ENCODE measurements at regions not wholly inside any gene's neighbourhood (a gene's known extent, or its start where the extent isn't known, plus 50 kb on each side); places are given as distances from the start of the nearest gene placed in this dataset.

DNA sequence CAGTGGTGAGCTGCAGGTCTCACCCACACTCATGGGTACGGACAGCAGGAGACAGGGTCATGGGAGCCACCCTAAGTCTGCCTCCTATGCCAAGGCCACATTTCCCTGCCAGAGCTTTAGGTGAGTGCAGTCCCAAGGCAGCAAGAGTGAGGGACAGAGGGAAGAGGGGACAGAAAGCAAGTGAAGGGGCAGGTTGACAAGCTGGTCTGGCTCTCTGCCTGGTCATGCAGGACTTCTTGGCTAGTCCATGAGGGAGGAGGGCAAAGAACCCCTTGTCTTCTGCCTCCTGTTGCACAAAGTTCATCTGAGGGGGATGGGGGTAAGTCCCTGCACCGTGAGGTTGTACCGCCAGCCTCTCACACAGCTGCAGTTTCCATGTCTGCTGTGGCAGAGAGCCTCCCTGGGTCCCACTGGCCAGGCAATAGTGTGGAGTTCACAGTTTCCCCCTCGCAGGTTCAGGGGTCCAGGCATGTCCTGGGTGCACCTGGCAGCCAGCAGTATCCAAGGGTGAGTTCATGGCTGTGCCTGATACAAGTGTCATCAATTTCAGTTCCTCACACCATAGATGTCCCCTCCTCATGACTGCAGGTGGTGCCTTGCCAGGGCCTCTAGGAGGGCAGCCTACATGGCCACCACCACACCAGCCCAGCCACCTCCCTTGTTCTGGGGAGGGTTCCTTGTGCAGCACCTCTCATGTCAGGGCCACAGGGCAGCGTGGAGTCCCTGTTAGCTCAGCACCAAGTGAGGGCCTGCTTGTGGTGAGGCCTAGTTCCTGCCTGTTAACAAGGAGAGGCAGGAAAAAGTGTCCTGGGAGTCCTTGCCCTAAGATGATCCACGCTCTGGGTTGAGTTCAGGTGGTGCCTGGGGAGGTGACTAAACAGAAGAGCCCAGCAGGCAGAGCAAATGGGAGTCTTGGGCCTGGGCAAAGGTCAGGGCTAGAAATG lies 72.5 kb downstream of the ADRA2C start:
- ATAC-seq = no peak
- TF ChIP-seq ZNF565 (CRISPR knock-in tag; conservative IDR thresholded peaks at IDR 0.05; ENCODE audit: low read depth) = no peak
- no peak for TF ChIP-seq ISL1 (CRISPR knock-in tag; IDR thresholded peaks at IDR 0.05)
- no peak for TF ChIP-seq SNAI2 (CRISPR knock-in tag; IDR thresholded peaks at IDR 0.05)
- no peak for TF ChIP-seq BACH2 (CRISPR knock-in tag; IDR thresholded peaks at IDR 0.05; ENCODE audit: borderline replicate concordance)
- no peak for TF ChIP-seq ZFP30 (CRISPR knock-in tag; IDR thresholded peaks at IDR 0.05)
- TF ChIP-seq, protein P1, sequence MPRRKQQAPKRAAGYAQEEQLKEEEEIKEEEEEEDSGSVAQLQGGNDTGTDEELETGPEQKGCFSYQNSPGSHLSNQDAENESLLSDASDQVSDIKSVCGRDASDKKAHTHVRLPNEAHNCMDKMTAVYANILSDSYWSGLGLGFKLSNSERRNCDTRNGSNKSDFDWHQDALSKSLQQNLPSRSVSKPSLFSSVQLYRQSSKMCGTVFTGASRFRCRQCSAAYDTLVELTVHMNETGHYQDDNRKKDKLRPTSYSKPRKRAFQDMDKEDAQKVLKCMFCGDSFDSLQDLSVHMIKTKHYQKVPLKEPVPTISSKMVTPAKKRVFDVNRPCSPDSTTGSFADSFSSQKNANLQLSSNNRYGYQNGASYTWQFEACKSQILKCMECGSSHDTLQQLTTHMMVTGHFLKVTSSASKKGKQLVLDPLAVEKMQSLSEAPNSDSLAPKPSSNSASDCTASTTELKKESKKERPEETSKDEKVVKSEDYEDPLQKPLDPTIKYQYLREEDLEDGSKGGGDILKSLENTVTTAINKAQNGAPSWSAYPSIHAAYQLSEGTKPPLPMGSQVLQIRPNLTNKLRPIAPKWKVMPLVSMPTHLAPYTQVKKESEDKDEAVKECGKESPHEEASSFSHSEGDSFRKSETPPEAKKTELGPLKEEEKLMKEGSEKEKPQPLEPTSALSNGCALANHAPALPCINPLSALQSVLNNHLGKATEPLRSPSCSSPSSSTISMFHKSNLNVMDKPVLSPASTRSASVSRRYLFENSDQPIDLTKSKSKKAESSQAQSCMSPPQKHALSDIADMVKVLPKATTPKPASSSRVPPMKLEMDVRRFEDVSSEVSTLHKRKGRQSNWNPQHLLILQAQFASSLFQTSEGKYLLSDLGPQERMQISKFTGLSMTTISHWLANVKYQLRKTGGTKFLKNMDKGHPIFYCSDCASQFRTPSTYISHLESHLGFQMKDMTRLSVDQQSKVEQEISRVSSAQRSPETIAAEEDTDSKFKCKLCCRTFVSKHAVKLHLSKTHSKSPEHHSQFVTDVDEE (CRISPR knock-in tag; IDR thresholded peaks at IDR 0.05) = no peak
- no peak for TF ChIP-seq GLIS3 (CRISPR knock-in tag; IDR thresholded peaks at IDR 0.05)
- TF ChIP-seq, protein P2, sequence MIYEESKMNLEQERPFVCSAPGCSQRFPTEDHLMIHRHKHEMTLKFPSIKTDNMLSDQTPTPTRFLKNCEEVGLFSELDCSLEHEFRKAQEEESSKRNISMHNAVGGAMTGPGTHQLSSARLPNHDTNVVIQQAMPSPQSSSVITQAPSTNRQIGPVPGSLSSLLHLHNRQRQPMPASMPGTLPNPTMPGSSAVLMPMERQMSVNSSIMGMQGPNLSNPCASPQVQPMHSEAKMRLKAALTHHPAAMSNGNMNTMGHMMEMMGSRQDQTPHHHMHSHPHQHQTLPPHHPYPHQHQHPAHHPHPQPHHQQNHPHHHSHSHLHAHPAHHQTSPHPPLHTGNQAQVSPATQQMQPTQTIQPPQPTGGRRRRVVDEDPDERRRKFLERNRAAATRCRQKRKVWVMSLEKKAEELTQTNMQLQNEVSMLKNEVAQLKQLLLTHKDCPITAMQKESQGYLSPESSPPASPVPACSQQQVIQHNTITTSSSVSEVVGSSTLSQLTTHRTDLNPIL (CRISPR knock-in tag; IDR thresholded peaks at IDR 0.05; ENCODE audit: low read depth) = no peak
- no peak for TF ChIP-seq OSR1 (CRISPR knock-in tag; IDR thresholded peaks at IDR 0.05)

DNA sequence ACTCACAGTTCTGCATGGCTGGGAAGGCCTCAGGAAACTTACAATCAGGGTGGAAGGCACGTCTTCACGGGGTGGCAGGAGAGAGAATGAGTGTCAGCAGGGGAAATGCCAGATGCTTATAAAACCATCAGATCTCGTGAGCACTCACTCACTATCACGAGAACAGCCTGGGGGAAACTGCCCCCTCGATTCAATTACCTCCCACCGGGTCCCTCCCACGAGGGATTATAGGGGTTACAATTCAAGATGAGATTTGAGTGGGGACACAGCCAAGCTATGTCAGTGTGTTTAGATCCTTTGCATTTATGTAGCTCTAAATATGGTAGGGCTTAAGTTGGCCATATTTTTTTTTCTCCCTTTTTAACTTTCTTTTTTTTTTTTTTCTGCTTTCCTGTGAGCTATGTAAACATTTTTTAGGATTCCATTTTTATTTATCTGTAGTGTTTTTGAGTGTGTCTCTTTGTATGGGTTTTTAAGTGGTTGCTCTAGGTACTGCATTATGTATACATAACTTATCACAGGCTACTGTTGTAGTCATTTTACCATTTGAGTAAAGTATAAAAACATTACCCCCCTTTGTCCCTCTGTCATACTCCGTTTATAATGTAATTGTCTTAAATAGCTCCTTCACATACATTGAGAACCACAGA lies 79.0 kb downstream of the ADRA2C start:
- TF ChIP-seq SNAI2 (CRISPR knock-in tag; IDR thresholded peaks at IDR 0.05) = no peak
- no peak for TF ChIP-seq ZFP30 (CRISPR knock-in tag; IDR thresholded peaks at IDR 0.05)
- TF ChIP-seq ZFP3 (CRISPR knock-in tag; IDR thresholded peaks at IDR 0.05) = no peak

DNA sequence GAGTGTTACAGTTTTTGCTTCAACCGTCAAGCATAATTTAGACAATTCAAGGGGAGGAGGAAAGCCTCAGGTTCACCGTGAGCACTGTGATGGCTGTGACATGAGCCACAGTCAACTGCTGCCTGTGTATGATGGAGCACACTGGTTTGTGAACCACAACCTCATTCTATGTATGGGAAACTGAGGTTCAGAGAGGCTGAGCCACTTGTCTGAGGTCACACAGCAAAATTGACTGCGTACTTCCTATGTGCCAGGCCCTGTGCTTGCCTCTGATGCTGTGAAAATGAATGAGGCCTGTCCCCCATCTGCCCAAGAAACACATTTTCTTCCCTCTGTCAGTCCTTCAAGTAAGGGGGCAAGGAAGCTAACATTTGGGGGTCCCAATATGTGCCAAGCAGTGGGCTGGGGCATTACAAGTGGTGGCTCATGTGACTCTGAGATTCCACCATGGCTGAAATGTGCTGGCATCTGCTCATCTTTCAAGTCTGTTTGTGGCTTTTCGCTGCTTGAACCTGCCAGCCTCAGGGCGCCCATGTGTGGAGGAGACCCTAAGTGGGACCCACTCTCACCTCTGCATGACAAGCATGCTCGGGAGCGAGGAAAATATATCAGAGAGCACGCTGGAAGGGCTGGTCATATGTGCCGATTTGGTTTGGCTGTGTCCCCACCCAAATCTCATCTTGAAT lies 79.7 kb downstream of the ADRA2C start:
- TF ChIP-seq, protein P2 (CRISPR knock-in tag; IDR thresholded peaks at IDR 0.05; ENCODE audit: low read depth) = no peak
- TF ChIP-seq, protein P1 (CRISPR knock-in tag; IDR thresholded peaks at IDR 0.05) = no peak
- TF ChIP-seq, protein P3, sequence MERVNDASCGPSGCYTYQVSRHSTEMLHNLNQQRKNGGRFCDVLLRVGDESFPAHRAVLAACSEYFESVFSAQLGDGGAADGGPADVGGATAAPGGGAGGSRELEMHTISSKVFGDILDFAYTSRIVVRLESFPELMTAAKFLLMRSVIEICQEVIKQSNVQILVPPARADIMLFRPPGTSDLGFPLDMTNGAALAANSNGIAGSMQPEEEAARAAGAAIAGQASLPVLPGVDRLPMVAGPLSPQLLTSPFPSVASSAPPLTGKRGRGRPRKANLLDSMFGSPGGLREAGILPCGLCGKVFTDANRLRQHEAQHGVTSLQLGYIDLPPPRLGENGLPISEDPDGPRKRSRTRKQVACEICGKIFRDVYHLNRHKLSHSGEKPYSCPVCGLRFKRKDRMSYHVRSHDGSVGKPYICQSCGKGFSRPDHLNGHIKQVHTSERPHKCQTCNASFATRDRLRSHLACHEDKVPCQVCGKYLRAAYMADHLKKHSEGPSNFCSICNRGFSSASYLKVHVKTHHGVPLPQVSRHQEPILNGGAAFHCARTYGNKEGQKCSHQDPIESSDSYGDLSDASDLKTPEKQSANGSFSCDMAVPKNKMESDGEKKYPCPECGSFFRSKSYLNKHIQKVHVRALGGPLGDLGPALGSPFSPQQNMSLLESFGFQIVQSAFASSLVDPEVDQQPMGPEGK (CRISPR knock-in tag; IDR thresholded peaks at IDR 0.05; ENCODE audit: borderline replicate concordance) = no peak
- TF ChIP-seq ARNTL (CRISPR knock-in tag; IDR thresholded peaks at IDR 0.05; ENCODE audit: borderline replicate concordance, low read depth) (no peak), CSDC2 (CRISPR knock-in tag; IDR thresholded peaks at IDR 0.05) (no peak), ZNF8 (CRISPR knock-in tag; IDR thresholded peaks at IDR 0.05) (no peak), BACH2 (CRISPR knock-in tag; IDR thresholded peaks at IDR 0.05; ENCODE audit: borderline replicate concordance) (no peak), ESRRG (CRISPR knock-in tag; IDR thresholded peaks at IDR 0.05) (no peak), OSR1 (CRISPR knock-in tag; IDR thresholded peaks at IDR 0.05) (no peak), ZFP3 (CRISPR knock-in tag; IDR thresholded peaks at IDR 0.05) (no peak), RARB (CRISPR knock-in tag; IDR thresholded peaks at IDR 0.05) (no peak), ZNF70 (CRISPR knock-in tag; IDR thresholded peaks at IDR 0.05) (no peak), GLIS3 (CRISPR knock-in tag; IDR thresholded peaks at IDR 0.05) (no peak), ISL1 (CRISPR knock-in tag; IDR thresholded peaks at IDR 0.05) (no peak)
- TF ChIP-seq, protein P4, sequence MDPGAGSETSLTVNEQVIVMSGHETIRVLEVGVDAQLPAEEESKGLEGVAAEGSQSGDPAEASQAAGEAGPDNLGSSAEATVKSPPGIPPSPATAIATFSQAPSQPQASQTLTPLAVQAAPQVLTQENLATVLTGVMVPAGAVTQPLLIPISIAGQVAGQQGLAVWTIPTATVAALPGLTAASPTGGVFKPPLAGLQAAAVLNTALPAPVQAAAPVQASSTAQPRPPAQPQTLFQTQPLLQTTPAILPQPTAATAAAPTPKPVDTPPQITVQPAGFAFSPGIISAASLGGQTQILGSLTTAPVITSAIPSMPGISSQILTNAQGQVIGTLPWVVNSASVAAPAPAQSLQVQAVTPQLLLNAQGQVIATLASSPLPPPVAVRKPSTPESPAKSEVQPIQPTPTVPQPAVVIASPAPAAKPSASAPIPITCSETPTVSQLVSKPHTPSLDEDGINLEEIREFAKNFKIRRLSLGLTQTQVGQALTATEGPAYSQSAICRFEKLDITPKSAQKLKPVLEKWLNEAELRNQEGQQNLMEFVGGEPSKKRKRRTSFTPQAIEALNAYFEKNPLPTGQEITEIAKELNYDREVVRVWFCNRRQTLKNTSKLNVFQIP (CRISPR knock-in tag; IDR thresholded peaks at IDR 0.05; ENCODE audit: borderline replicate concordance, low read depth) = no peak
- ATAC-seq = no peak

More for the DNA sequence above, 79.0 kb downstream of the ADRA2C start:
- no peak for ATAC-seq
